Lower leg skin (tissue), 3 donors: ENCODE measurements at regions not wholly inside any gene's neighbourhood (a gene's known extent, or its start where the extent isn't known, plus 50 kb on each side); places are given as distances from the start of the nearest gene placed in this dataset.

Experiments used
- POLR2A ChIP-seq, 2 donors: fragments of 450-650 bp; IDR thresholded peaks; one replicate each; pipeline ENCODE4 v1.6.1; 2016 to 2017; ENCODE audit warnings: antibody characterized with exemption in 2 of 2, mild to moderate bottlenecking in 1 of 2, moderate library complexity in 1 of 2
- TF ChIP-seq, protein P1 (sequence below), 3 donors: fragments of 450-650 bp; IDR thresholded peaks; one replicate each; pipeline ENCODE4 v1.5.1; 2016; ENCODE audit warnings: antibody characterized with exemption in 3 of 3, mild to moderate bottlenecking in 3 of 3, moderate library complexity in 2 of 3

DNA sequence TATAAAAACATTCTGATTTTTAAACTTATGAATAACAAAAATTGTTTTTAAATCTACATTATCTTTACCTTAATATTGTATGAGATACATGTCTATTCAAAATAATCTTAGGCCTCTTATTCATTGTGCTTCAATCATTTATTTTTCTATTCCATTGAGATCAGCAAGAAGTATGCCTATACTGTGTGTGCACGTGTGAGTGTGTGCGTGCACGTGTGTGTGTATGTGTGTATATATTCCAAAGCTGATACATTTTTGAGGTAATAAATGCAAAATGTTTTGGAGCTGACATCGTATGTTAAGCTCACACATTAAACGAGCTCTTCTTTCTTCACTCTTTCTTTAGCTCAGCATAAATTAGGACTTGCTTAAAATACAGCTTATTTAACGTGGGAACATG, 1701.2 kb upstream of the PCDH10 start:
- TF ChIP-seq, protein P1, sequence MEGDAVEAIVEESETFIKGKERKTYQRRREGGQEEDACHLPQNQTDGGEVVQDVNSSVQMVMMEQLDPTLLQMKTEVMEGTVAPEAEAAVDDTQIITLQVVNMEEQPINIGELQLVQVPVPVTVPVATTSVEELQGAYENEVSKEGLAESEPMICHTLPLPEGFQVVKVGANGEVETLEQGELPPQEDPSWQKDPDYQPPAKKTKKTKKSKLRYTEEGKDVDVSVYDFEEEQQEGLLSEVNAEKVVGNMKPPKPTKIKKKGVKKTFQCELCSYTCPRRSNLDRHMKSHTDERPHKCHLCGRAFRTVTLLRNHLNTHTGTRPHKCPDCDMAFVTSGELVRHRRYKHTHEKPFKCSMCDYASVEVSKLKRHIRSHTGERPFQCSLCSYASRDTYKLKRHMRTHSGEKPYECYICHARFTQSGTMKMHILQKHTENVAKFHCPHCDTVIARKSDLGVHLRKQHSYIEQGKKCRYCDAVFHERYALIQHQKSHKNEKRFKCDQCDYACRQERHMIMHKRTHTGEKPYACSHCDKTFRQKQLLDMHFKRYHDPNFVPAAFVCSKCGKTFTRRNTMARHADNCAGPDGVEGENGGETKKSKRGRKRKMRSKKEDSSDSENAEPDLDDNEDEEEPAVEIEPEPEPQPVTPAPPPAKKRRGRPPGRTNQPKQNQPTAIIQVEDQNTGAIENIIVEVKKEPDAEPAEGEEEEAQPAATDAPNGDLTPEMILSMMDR (IDR thresholded peaks at IDR 0.05), result no peak
- TF ChIP-seq POLR2A (IDR thresholded peaks at IDR 0.05), result no peak
